ENCODE measurements at regions not wholly inside any gene's neighbourhood (a gene's known extent, or its start where the extent isn't known, plus 50 kb on each side); places are given as distances from the start of the nearest gene placed in this dataset.

DNA sequence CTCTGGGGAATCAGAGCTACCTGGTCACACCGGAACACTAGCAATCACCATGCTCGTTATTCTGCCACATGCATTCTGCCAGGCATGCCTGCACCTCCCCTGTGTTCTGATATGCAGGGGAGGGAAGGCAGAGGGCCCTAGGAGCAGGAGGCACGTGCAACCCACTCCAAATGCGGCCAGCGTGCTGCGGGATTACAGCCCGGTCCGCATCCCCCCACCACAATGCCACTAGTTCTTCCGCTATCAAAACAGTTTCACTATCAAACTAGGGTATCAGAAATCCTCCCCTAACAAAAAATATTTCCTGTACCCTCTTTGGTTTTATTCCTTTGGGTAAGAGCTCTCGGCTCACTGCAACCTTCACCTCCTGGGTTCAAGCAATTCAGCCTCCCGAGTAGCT is 223.2 kb upstream of the IGF1R start:
- ATAC-seq (ENCODE audit: low read depth in 2 of 2), result no peak
- no peak overlapping the region for H3K27ac Mint-ChIP-seq
- H3K4me1 Mint-ChIP-seq, result peaks cover 11 to 25% (median 20%) of the 10 kb centered on the region in 3 donors
- peaks cover 0 to 2% (median 0%) of the 10 kb centered on the region in 7 donors for H3K9me3 Mint-ChIP-seq
- H3K27me3 Mint-ChIP-seq, result peaks cover 71 to 85% (median 75%) of the 10 kb centered on the region in 3 donors
- no peaks in the 10 kb centered on the region for H3K36me3 Mint-ChIP-seq
- H3K4me3 Mint-ChIP-seq, result no peak overlapping the region
- no peak for DNase-seq

DNA sequence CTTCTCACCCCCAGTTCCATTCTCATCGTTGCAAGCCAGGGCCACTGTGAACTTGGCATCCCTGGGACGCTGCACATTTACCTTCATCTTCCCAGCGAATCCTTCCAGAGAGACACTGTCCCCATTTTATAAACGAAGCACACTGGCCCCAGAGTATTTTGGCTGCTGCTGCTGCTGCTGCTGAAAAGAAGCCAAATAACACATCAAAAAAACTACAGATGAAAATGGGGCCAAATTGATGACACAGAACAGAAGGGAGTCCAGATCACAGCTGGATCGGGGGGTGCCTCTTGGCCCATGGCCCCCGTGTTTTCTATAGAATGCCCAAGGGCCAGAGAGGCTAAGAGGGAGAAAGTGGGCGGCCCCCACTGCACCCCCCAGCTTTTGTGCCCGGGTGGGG is 221.0 kb upstream of the IGF1R start:
- Mint-ChIP-seq H3K27me3 (peaks cover 72 to 87% (median 85%) of the 10 kb centered on the region in 3 donors), H3K27ac (peak overlapping the region in 1 of 6 donors; percentile 28), H3K36me3 (no peaks in the 10 kb centered on the region), H3K4me1 (peaks cover 7 to 12% (median 10%) of the 10 kb centered on the region in 3 donors), H3K4me3 (peak overlapping the region in 5 of 8 donors; percentile 21 to 51 (median 33)), H3K9me3 (peaks cover 0 to 2% (median 0%) of the 10 kb centered on the region in 7 donors)
- ATAC-seq (ENCODE audit: low read depth in 2 of 2), result no peak
- no peak for DNase-seq

DNA sequence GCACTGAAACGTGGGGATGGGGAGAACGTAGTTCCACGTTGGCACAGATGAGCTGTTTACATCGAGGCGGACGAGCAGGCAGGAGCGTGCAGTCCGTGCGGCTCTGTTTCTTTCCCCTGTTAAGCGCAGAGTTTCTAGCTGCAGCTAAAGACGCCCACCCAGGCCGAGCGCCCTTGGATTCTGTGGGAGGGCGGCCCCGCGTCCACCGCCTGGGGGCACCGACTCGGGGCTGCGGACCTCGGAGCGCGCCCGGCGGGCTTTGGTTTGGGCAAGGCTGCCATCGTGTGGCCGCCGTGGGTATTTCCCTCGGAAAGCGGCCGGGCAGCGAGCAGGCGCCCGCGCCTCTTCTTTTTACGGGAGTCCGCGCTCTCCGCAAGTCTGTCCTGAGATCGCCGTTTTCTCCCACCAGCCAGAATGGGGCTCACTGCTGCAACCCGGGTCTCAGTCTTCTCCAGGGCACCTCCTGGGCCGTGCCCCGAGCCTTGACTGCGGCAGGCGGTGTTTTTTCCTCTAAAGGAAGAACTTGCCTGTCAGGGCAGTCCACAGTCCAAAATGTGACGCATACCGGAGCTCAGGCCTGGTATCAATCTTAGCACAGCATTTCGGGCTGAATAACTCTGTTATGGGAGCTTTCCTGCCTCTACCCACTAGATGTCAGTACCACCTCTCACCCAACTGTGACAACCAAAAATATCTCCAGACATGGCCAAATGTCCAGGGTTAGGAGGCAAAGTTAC is 219.9 kb upstream of the IGF1R start:
- Mint-ChIP-seq H3K27ac (no peak overlapping the region), H3K4me1 (peaks cover 7 to 12% (median 10%) of the 10 kb centered on the region in 3 donors), H3K9me3 (peaks cover 0 to 2% (median 0%) of the 10 kb centered on the region in 7 donors), H3K27me3 (peaks cover 71 to 78% (median 78%) of the 10 kb centered on the region in 3 donors), H3K4me3 (peak overlapping the region in 7 of 8 donors; percentile 39 to 81 (median 55)), H3K36me3 (no peaks in the 10 kb centered on the region)
- DNase-seq, result peak; percentile 23
- ATAC-seq (ENCODE audit: low read depth in 2 of 2), result peak; percentile 34 to 52

DNA sequence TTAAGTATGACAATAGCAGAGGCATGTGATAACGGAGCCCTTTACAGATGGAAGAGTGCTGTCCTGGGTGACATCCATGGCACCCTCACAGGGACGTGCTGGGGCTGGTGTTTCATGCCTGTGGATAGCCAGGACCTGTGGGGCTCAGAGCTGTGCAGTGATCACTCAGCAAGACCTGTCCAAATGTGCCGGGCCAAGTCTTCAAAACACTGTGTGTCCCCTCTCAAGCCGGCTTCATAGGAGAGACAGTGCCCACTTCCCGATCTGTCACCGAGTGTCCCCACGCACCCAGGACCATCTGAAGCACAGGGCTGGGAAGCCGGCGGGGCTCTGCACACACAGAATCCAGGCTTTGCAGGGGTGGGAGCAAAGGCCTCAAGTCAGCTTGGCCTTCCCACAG is 217.2 kb upstream of the IGF1R start:
- Mint-ChIP-seq H3K4me3 (no peak overlapping the region), H3K27ac (no peak overlapping the region), H3K9me3 (peaks cover 0 to 2% (median 0%) of the 10 kb centered on the region in 7 donors), H3K27me3 (peaks cover 53 to 61% (median 54%) of the 10 kb centered on the region in 3 donors), H3K4me1 (peaks cover 7 to 12% (median 10%) of the 10 kb centered on the region in 3 donors), H3K36me3 (no peaks in the 10 kb centered on the region)
- ATAC-seq (ENCODE audit: low read depth in 2 of 2), result no peak
- DNase-seq, result no peak

DNA sequence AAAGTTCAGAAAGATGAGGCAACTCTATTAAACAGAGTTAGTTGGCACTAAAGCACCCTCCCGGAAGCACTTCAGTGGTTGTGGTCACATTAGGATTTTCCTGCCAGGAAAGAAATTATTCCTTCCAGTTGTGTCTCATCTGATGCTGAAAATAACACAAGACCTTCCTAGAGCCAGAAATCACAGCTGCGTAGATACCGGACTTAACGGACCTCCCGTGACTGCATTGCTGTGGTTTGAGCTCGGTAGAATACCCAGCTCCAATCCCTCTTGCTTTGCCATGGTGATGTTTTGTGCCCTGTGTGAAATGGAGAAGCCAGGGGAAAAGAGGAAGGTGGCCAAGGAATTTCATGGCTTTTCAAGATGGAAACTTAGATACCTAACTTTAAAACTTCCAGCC is 215.0 kb upstream of the IGF1R start:
- Mint-ChIP-seq H3K27me3 (peaks cover 35 to 41% (median 36%) of the 10 kb centered on the region in 3 donors), H3K27ac (no peak overlapping the region), H3K9me3 (peaks cover 0 to 11% (median 2%) of the 10 kb centered on the region in 7 donors), H3K36me3 (no peaks in the 10 kb centered on the region), H3K4me1 (peaks cover 6 to 12% (median 9%) of the 10 kb centered on the region in 3 donors), H3K4me3 (no peak overlapping the region)
- DNase-seq (no peak), ATAC-seq (ENCODE audit: low read depth in 2 of 2) (no peak)

DNA sequence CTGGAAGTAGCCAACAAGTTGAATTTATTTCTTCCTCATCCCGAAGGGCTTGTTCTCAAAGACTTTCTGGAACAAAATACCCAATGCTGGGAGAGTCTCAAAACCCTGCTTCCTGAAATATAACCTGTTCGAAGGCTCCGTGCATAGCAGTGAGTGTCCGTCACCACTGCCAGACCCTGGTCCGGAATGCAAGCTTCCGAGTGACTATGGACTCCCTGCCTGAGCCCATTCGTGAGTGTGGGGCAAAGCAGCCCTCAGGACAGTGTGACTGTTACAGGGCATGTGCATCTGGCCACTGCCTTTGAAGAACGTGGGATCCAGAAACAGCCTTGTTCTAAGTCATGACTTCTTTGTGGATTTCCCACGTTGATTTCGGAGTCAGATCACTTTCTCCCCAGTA is 214.5 kb upstream of the IGF1R start:
- H3K9me3 Mint-ChIP-seq, result peaks cover 0 to 11% (median 2%) of the 10 kb centered on the region in 7 donors
- DNase-seq (no peak), ATAC-seq (ENCODE audit: low read depth in 2 of 2) (no peak)
- H3K4me3 Mint-ChIP-seq, result no peak overlapping the region
- H3K36me3 Mint-ChIP-seq, result no peaks in the 10 kb centered on the region
- no peak overlapping the region for H3K27ac Mint-ChIP-seq
- H3K4me1 Mint-ChIP-seq, result peaks cover under 1 to 9% (median 4%) of the 10 kb centered on the region in 3 donors
- peaks cover 31 to 36% (median 31%) of the 10 kb centered on the region in 3 donors for H3K27me3 Mint-ChIP-seq

DNA sequence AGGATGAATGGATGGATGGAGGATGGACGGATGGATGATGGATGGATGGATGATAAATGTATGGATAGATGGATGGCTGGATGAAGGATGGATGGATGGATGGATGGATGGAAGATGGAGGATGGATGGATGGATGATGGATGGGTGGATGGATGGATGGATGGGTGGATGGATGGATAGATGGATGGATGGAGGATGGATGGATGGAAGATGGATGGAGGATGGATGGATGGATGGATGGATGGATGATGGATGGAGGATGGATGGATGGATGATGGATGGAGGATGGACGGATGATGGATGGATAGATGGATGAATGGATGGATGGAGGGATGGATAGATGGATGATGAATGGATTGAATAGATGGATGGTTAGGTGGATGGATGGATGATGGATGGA is 210.6 kb upstream of the IGF1R start:
- H3K4me3 Mint-ChIP-seq, result no peak overlapping the region
- no peak overlapping the region for H3K27ac Mint-ChIP-seq
- peaks cover 0 to 11% (median 0%) of the 10 kb centered on the region in 7 donors for H3K9me3 Mint-ChIP-seq
- peaks cover 0 to 8% (median 0%) of the 10 kb centered on the region in 3 donors for H3K4me1 Mint-ChIP-seq
- ATAC-seq (ENCODE audit: low read depth in 2 of 2) (no peak), DNase-seq (no peak)
- H3K27me3 Mint-ChIP-seq, result peaks cover 10 to 22% (median 21%) of the 10 kb centered on the region in 3 donors
- no peaks in the 10 kb centered on the region for H3K36me3 Mint-ChIP-seq

DNA sequence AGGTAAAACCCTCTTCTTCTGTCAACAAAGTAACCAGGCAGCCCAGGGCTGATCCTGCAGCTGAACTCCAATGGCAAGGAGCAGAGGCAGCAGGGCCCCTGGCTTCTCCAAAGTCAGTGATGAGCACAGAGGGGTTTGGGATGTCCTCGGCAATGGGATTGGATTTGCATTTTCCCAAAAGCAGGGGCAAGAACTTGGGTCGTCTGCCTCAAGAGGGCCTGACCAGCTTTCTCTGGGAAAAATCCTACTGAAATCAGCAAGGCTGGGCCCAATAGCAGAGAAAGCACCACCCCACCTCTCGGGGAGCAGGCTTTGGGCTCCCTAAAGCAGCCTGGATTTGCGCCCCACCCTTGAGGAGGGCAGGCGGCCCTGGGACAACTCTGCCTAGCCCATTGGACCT is 210.0 kb upstream of the IGF1R start:
- no peak for ATAC-seq (ENCODE audit: low read depth in 2 of 2)
- peaks cover 0 to 11% (median 0%) of the 10 kb centered on the region in 7 donors for H3K9me3 Mint-ChIP-seq
- H3K27ac Mint-ChIP-seq, result no peak overlapping the region
- no peak for DNase-seq
- H3K36me3 Mint-ChIP-seq, result no peaks in the 10 kb centered on the region
- H3K4me3 Mint-ChIP-seq, result no peak overlapping the region
- H3K4me1 Mint-ChIP-seq, result peaks cover 0 to 8% (median 0%) of the 10 kb centered on the region in 3 donors
- H3K27me3 Mint-ChIP-seq, result peaks cover 8 to 27% (median 22%) of the 10 kb centered on the region in 3 donors

DNA sequence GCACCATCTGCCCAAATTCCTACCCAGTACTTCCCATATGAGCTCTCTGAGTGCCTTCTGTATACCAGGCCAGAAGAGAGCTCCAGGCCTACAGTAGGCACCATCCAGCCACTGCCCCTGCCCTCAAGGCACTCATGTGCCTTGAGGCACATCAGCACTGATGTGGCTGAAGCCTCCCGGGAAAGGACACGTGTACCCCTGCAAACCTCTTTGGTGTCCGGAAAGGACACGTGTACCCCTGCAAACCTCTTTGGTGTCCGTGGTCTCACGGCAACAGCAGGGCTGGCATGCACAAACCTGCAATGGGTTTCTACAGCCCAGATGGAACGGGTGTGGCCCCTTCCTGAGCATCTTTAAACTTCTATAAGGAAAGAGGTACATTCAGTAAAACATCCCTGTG is 209.4 kb upstream of the IGF1R start:
- Mint-ChIP-seq H3K27me3 (peaks cover 6 to 32% (median 22%) of the 10 kb centered on the region in 3 donors), H3K36me3 (no peaks in the 10 kb centered on the region), H3K4me1 (peaks cover 0 to 8% (median 0%) of the 10 kb centered on the region in 3 donors), H3K27ac (no peak overlapping the region), H3K9me3 (peaks cover 0 to 11% (median 0%) of the 10 kb centered on the region in 7 donors), H3K4me3 (no peak overlapping the region)
- no peak for DNase-seq
- no peak for ATAC-seq (ENCODE audit: low read depth in 2 of 2)

DNA sequence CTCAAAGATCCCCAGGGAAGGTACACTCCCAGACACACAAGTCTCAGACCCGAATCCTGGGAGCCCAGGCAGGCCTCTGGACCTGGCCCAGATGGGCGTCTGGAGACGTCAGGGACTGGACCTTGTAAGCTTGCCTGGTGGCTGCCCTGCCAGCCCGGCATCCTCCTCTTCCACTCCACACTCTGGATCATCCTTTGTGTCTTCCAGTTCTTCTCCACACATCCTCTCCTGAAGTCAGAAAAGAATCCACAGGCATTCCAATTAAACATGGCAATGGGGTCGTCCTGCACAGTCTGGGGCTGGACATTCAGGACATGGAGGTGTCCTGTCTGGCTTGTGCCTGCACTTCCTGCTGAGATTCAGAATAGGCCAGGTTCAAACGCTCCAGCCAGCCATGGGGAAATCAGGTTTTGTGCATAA is 208.8 kb upstream of the IGF1R start:
- H3K9me3 Mint-ChIP-seq, result peaks cover 0 to 11% (median 0%) of the 10 kb centered on the region in 7 donors
- H3K27ac Mint-ChIP-seq, result no peak overlapping the region
- no peak for ATAC-seq (ENCODE audit: low read depth in 2 of 2)
- no peaks in the 10 kb centered on the region for H3K36me3 Mint-ChIP-seq
- H3K4me1 Mint-ChIP-seq, result peaks cover 0 to 8% (median 0%) of the 10 kb centered on the region in 3 donors
- no peak for DNase-seq
- H3K27me3 Mint-ChIP-seq, result peaks cover 6 to 37% (median 29%) of the 10 kb centered on the region in 3 donors
- H3K4me3 Mint-ChIP-seq, result peak overlapping the region in 1 of 8 donors; percentile 48

DNA sequence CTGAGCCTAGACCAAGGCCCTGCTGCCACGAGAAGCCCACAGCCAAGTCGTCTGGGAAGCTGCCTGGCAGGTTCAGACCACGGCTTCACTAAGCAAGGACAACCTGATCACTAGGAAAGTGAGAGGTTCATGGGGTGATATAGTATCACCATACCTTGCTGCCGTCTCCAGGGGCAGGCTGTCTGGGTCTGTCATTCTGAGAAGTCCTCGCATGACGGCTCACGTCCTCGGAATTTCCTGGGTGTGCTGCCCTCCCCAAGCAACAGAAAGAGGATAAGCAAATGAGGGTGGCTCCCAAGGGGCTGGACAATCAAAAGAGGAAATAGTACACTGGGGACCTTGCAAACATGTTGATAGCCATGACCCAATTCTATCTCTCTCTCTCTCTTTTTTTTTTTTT is 207.4 kb upstream of the IGF1R start:
- H3K27ac Mint-ChIP-seq, result no peak overlapping the region
- H3K4me3 Mint-ChIP-seq, result no peak overlapping the region
- DNase-seq (no peak), ATAC-seq (ENCODE audit: low read depth in 2 of 2) (peak in 1 of 2 donors; percentile 37)
- no peaks in the 10 kb centered on the region for H3K36me3 Mint-ChIP-seq
- peaks cover 10 to 38% (median 30%) of the 10 kb centered on the region in 3 donors for H3K27me3 Mint-ChIP-seq
- peaks cover 0 to 8% (median 0%) of the 10 kb centered on the region in 3 donors for H3K4me1 Mint-ChIP-seq
- peaks cover 0 to 11% (median 0%) of the 10 kb centered on the region in 7 donors for H3K9me3 Mint-ChIP-seq

DNA sequence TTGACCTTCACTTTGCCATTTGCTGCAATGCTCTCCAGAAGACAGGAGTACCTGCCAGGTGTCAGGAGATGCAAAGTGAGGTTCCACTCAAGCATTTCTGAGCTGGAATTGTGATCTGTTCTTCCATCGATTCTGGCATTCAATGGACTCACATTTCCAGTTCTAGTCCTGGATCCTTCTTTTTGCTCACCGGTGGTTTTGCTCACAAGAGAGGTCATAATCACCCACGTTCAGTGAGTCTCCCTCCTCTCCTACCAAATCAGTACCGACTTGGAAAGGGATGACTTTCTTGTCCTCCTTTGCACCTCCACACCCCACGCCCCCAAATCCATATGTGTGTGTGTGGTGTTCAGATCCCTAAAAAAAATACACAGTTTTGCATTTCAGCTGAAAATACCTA is 206.7 kb upstream of the IGF1R start:
- H3K4me1 Mint-ChIP-seq, result peaks cover 0 to 8% (median 0%) of the 10 kb centered on the region in 3 donors
- peak overlapping the region in 1 of 6 donors; percentile 57 for H3K27ac Mint-ChIP-seq
- peaks cover 10 to 45% (median 36%) of the 10 kb centered on the region in 3 donors for H3K27me3 Mint-ChIP-seq
- H3K9me3 Mint-ChIP-seq, result peaks cover 0 to 11% (median 0%) of the 10 kb centered on the region in 7 donors
- DNase-seq (no peak), ATAC-seq (ENCODE audit: low read depth in 2 of 2) (no peak)
- H3K4me3 Mint-ChIP-seq, result no peak overlapping the region
- H3K36me3 Mint-ChIP-seq, result no peaks in the 10 kb centered on the region

DNA sequence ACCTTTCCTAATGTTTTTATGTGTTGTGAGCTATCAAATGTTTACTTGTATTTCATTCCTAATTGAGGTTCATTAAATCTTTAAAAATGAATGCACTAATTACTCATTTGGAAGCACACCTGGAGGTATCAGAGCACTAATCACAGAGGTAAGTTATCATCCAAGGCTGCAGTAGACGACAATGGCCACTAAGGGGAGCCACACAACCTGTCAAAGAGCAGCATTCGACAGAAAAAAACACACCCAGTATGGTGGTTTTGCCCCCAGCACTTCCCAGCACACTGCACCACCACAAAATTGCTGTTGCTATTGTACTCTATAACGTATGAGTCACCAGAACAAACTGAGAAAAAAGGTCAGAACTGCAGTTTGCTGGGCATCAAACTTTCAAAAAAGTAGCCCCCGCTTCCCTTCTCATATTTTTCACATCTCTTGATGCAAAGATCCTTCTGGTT is 205.9 kb upstream of the IGF1R start:
- peaks cover 0 to 8% (median 0%) of the 10 kb centered on the region in 3 donors for H3K4me1 Mint-ChIP-seq
- no peak overlapping the region for H3K4me3 Mint-ChIP-seq
- H3K36me3 Mint-ChIP-seq, result no peaks in the 10 kb centered on the region
- DNase-seq (peak; percentile 18), ATAC-seq (ENCODE audit: low read depth in 2 of 2) (no peak)
- peaks cover 0 to 7% (median 0%) of the 10 kb centered on the region in 7 donors for H3K9me3 Mint-ChIP-seq
- H3K27me3 Mint-ChIP-seq, result peaks cover 10 to 50% (median 41%) of the 10 kb centered on the region in 3 donors
- H3K27ac Mint-ChIP-seq, result no peak overlapping the region

DNA sequence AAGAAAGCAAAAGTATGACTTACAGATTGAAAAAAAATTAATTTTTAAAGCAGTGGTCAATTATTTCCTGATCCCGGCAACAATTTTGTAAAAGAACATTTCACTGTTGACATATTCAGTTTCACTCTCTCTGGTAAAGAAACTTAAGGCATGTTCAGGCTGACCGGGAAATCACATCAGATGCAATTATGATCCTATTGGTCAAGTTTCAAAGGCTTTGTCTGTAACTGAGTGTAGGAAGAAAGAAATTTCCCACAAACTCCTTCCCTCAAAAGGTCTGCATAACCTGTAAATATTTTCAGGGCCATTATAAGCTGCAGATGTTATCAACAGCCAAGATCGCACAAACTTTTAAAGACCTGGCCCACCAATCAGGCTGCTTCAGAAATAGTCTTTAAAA is 205.4 kb upstream of the IGF1R start:
- H3K36me3 Mint-ChIP-seq, result no peaks in the 10 kb centered on the region
- H3K4me3 Mint-ChIP-seq, result no peak overlapping the region
- peaks cover 0 to 3% (median 0%) of the 10 kb centered on the region in 7 donors for H3K9me3 Mint-ChIP-seq
- H3K27me3 Mint-ChIP-seq, result peaks cover 10 to 50% (median 42%) of the 10 kb centered on the region in 3 donors
- no peak for DNase-seq
- H3K4me1 Mint-ChIP-seq, result peaks cover 0 to 4% (median 0%) of the 10 kb centered on the region in 3 donors
- H3K27ac Mint-ChIP-seq, result no peak overlapping the region
- no peak for ATAC-seq (ENCODE audit: low read depth in 2 of 2)

All from naive B cell (primary cell).